ENCODE measurements at regions not wholly inside any gene's neighbourhood (a gene's known extent, or its start where the extent isn't known, plus 50 kb on each side); places are given as distances from the start of the nearest gene placed in this dataset.
"Not testable (repeated sequence)": the region's sequence is repeated elsewhere in the genome, so short reads cannot be mapped to it uniquely, and the experiment has no call there.

- no peak for DNase-seq (ENCODE audit: low spot score)
- TF ChIP-seq, protein P1, sequence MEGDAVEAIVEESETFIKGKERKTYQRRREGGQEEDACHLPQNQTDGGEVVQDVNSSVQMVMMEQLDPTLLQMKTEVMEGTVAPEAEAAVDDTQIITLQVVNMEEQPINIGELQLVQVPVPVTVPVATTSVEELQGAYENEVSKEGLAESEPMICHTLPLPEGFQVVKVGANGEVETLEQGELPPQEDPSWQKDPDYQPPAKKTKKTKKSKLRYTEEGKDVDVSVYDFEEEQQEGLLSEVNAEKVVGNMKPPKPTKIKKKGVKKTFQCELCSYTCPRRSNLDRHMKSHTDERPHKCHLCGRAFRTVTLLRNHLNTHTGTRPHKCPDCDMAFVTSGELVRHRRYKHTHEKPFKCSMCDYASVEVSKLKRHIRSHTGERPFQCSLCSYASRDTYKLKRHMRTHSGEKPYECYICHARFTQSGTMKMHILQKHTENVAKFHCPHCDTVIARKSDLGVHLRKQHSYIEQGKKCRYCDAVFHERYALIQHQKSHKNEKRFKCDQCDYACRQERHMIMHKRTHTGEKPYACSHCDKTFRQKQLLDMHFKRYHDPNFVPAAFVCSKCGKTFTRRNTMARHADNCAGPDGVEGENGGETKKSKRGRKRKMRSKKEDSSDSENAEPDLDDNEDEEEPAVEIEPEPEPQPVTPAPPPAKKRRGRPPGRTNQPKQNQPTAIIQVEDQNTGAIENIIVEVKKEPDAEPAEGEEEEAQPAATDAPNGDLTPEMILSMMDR (IDR thresholded peaks at IDR 0.05; ENCODE audit: extremely low read depth, insufficient read depth, missing control alignments) = no peak
- in situ Hi-C loops (cut with MboI; ENCODE audit: low pct_unique_long_range_greater_than_20kb, low sequenced_read_pairs, unreplicated experiment) = no loop called here
Measured at GRCh38 chr4:173998471-173999144, 284.9 kb downstream of the FBXO8 start.

DNA sequence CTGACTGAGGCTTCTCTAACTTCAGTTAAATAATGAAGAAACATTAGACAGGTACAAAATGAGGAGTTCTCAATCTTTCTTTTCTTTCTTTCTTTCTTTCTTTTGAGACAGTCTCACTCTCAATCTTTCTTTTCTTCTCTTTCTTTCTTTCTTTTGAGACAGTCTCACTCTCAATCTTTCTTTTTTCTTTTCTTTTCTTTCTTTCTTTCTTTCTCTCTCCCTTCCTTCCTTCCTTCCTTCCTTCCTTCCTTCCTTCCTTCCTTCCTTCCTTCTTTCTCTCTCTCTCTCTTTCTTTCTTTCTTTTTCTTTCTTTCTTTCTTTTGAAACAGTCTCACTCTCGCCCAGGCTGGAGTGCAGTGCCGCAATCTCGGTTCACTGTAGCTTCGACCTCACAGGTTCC lies 287.7 kb downstream of the FBXO8 start:
- DNase-seq (ENCODE audit: low spot score); in situ Hi-C loops (cut with MboI; ENCODE audit: low pct_unique_long_range_greater_than_20kb, low sequenced_read_pairs, unreplicated experiment): not testable (repeated sequence)

DNA sequence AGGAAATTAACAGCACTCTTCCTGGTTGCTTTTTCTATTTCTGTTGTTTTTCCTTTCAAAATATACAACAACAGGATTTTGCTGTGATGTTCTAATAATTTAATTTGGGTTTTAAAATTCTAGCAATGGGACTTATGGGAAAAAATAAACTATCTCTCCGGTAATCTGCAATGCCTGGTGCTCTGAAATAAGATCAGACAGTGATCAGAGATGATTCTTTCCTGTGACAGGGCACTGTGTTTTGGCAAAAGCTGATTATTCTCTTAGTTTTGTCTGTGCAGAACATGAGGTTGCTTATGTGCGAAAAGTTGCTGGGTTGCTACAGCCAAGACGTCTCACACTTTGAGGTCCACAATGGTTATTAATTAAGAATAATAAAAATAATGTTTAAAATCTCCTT lies 291.7 kb downstream of the FBXO8 start:
- in situ Hi-C loops (cut with MboI; ENCODE audit: low pct_unique_long_range_greater_than_20kb, low sequenced_read_pairs, unreplicated experiment) = no loop called here
- TF ChIP-seq, protein P1 (IDR thresholded peaks at IDR 0.05; ENCODE audit: extremely low read depth, insufficient read depth, missing control alignments) = no peak
- DNase-seq (ENCODE audit: low spot score) = no peak

- DNase-seq (ENCODE audit: low spot score) = no peak
- TF ChIP-seq, protein P1 (IDR thresholded peaks at IDR 0.05; ENCODE audit: extremely low read depth, insufficient read depth, missing control alignments) = no peak
- in situ Hi-C loops (cut with MboI; ENCODE audit: low pct_unique_long_range_greater_than_20kb, low sequenced_read_pairs, unreplicated experiment) = no loop called here
Measured at GRCh38 chr4:173991316-173991715, 292.2 kb downstream of the FBXO8 start.

DNA sequence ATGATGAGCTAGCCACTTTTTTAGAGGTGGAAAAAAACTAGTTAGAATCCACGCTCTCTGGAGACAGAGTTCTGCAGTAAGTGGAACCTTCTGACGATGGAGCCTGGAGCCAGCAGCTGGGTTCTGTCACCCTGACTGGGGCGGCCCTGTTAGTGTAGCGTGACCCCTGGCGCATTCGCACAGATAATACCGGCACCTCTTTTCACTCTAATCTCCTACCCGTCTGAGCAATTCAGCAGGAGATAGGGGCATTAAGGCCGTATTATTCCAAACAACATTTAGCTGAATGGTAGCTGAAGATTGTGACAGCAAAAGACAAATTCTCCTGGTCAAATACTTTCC lies 292.6 kb downstream of the FBXO8 start:
- in situ Hi-C loops (cut with MboI; ENCODE audit: low pct_unique_long_range_greater_than_20kb, low sequenced_read_pairs, unreplicated experiment) = no loop called here
- DNase-seq (ENCODE audit: low spot score) = no peak
- TF ChIP-seq, protein P1 (IDR thresholded peaks at IDR 0.05; ENCODE audit: extremely low read depth, insufficient read depth, missing control alignments) = no peak

DNA sequence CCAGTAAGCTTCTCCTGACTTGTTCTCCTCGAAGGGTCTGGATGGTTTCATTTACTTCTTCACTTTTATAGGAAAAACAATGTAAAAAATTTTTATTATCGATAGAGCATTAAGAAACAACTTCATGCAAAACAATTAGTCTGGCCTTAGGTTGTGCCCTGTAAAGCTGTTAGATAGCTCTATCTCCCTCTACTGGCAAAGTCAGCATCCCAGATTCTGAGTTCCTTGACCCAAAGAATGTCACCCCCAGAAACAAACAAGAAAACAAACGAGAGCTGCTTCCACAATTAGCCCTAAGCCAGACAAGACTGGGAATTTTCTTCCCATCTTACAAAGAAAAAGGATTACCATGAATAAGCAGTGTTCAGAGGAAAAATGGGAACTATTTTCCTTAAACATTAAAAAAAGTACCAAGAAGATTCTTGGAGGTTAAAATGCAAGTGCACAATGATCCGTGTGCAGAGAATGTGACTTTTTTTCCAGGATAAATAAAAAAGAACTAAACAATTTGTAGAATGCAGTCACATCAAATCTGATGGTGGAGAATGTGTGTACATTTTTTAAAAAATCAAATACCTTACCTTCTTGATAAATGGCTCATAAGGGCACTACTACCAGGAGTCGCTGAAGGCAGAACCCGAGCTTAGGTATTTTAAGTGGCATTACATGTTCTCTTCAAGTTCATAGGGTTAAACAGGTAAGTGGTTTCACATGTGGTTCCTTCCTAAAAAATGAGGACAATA lies 293.2 kb downstream of the FBXO8 start:
- TF ChIP-seq, protein P1 (IDR thresholded peaks at IDR 0.05; ENCODE audit: extremely low read depth, insufficient read depth, missing control alignments) = peak; percentile 37
- in situ Hi-C loops (cut with MboI; ENCODE audit: low pct_unique_long_range_greater_than_20kb, low sequenced_read_pairs, unreplicated experiment) = no loop called here
- no peak for DNase-seq (ENCODE audit: low spot score)

- in situ Hi-C loops (cut with MboI; ENCODE audit: low pct_unique_long_range_greater_than_20kb, low sequenced_read_pairs, unreplicated experiment); DNase-seq (ENCODE audit: low spot score): not testable (repeated sequence)
Measured at GRCh38 chr4:173963523-173963922, 319.9 kb downstream of the FBXO8 start.
